NB4 (cell line): ENCODE measurements at regions not wholly inside any gene's neighbourhood (a gene's known extent, or its start where the extent isn't known, plus 50 kb on each side); places are given as distances from the start of the nearest gene placed in this dataset.
"Not testable (repeated sequence)": the region's sequence is repeated elsewhere in the genome, so short reads cannot be mapped to it uniquely, and the experiment has no call there.

Source experiments
- DNase-seq: peaks from one replicate; pipeline ENCODE4 v3.0.0; 2010; ENCODE audit warnings: low read depth
- H3K4me3 ChIP-seq: one replicate; pipeline ENCODE4 v1.5.1; 2011; ENCODE audit warnings: mild to moderate bottlenecking, low read depth, low read length, moderate library complexity
- CTCF ChIP-seq: IDR thresholded peaks from one replicate; pipeline ENCODE4 v1.5.1; 2012; ENCODE audit warnings: low read depth, low read length
- MAX ChIP-seq: IDR thresholded peaks from 2 replicates; pipeline ENCODE4 v1.6.1; 2011; ENCODE audit warnings: low read depth, low read length
- MYC ChIP-seq: IDR thresholded peaks from 2 replicates; pipeline ENCODE4 v1.6.1; 2011; ENCODE audit warnings: low read depth, low read length
- POLR2A ChIP-seq: IDR thresholded peaks from 2 replicates; pipeline ENCODE4 v1.6.1; 2011; ENCODE audit warnings: mild to moderate bottlenecking; ENCODE audit not compliant: insufficient read length; ENCODE audit errors: extremely low read depth

- DNase-seq = no peak
- TF ChIP-seq MAX (no peak), POLR2A (no peak), MYC (no peak), CTCF (no peak)
- H3K4me3 ChIP-seq = no peak overlapping the region
Observed at GRCh38 chr1:111063595-111063994, 76.3 kb downstream of the DRAM2 start.

GRCh38 chr1:111062624-111063023 lies 77.3 kb downstream of the DRAM2 start:
- no peak for TF ChIP-seq MYC
- no peak for TF ChIP-seq MAX
- TF ChIP-seq CTCF = no peak
- TF ChIP-seq POLR2A = no peak
- H3K4me3 ChIP-seq = no peak overlapping the region

GRCh38 chr1:111062081-111062480 lies 77.8 kb downstream of the DRAM2 start:
- TF ChIP-seq MYC (no peak), POLR2A (no peak), MAX (no peak), CTCF (no peak)
- DNase-seq = no peak
- H3K4me3 ChIP-seq = no peak overlapping the region

More at GRCh38 chr1:111062624-111063023, 77.3 kb downstream of the DRAM2 start:
- DNase-seq = no peak

- no peak overlapping the region for H3K4me3 ChIP-seq
- no peak for TF ChIP-seq MAX
- no peak for TF ChIP-seq POLR2A
- TF ChIP-seq MYC = no peak
- no peak for TF ChIP-seq CTCF
- no peak for DNase-seq
Observed at GRCh38 chr1:111054656-111055055, 85.2 kb downstream of the DRAM2 start.

GRCh38 chr1:111052246-111052645 lies 87.6 kb downstream of the DRAM2 start:
- DNase-seq = no peak
- H3K4me3 ChIP-seq = no peak overlapping the region
- no peak for TF ChIP-seq POLR2A
- TF ChIP-seq MYC = no peak
- TF ChIP-seq MAX = no peak
- TF ChIP-seq CTCF = no peak

GRCh38 chr1:111048253-111048652 lies 84.5 kb upstream of the LRIF1 start:
- not testable (repeated sequence) for DNase-seq, H3K4me3 ChIP-seq
